NCI-H2171 (cell line): ENCODE measurements at regions not wholly inside any gene's neighbourhood (a gene's known extent, or its start where the extent isn't known, plus 50 kb on each side); places are given as distances from the start of the nearest gene placed in this dataset.

ENCODE experiments used
- DNase-seq: peaks from one replicate; lab custom pipeline; 2025; lab: John Stamatoyannopoulos, UW

- no peak for DNase-seq
Observed at GRCh38 chr11:86119077-86119476, 50.2 kb upstream of the PICALM start.
